Keratinocyte (primary cell): ENCODE measurements at regions not wholly inside any gene's neighbourhood (a gene's known extent, or its start where the extent isn't known, plus 50 kb on each side); places are given as distances from the start of the nearest gene placed in this dataset.
"Not testable (repeated sequence)": the region's sequence is repeated elsewhere in the genome, so short reads cannot be mapped to it uniquely, and the experiment has no call there.

ENCODE experiments used
- CTCF ChIP-seq, 3 experiments: IDR thresholded peaks in 1 of 3; conservative IDR thresholded peaks in 1 of 3; optimal IDR thresholded peaks in 1 of 3; 2 replicates in 2 of 3; 3 replicates in 1 of 3; pipeline versions ENCODE3 to v1.5.1; 2011; ENCODE audit warnings: low read length in 3 of 3, mild to moderate bottlenecking in 3 of 3, moderate library complexity in 2 of 3, control low read depth in 1 of 3, inconsistent platforms in 1 of 3; ENCODE audit not compliant: insufficient read depth in 2 of 3; ENCODE audit errors: extremely low read depth in 1 of 3
- EZH2 ChIP-seq: IDR thresholded peaks from one replicate; pipeline ENCODE4 v1.6.1; 2012; ENCODE audit warnings: inconsistent platforms, mild to moderate bottlenecking, low read length, moderate library complexity

DNA sequence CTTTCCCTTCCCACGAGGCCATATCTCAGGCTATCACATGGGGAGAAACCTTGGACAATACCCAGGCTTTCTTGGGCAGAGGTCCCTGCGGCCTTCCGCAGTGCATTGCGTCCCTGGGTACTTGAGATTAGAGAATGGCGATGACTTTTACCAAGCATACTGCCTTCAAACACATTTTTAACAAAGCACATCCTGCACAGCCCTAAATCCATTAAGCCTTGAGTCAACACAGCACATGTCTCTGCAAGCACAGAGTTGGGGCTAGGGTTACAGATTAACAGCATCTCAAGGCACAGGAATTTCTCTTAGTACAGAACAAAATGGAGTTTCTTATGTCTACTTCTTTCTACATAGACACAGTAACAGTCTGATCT, 494.2 kb downstream of the IGSF11 start:
- TF ChIP-seq CTCF (optimal IDR thresholded peaks at IDR 0.05 in 1 of 3, IDR thresholded peaks at IDR 0.05 in 1 of 3, conservative IDR thresholded peaks at IDR 0.05 in 1 of 3; ENCODE audit: extremely low read depth in 1 of 3, insufficient read depth in 2 of 3, low read length in 3 of 3); EZH2: not testable (repeated sequence)
